GM12874 (cell line): ENCODE measurements at regions not wholly inside any gene's neighbourhood (a gene's known extent, or its start where the extent isn't known, plus 50 kb on each side); places are given as distances from the start of the nearest gene placed in this dataset.

Source experiments
- CTCF ChIP-seq: IDR thresholded peaks from 2 replicates; pipeline ENCODE4 v1.5.1; 2011; ENCODE audit warnings: low read depth, mild to moderate bottlenecking, control low read depth, low read length, moderate library complexity; ENCODE audit not compliant: insufficient read depth

GRCh38 chr3:24670871-24671270 is 176.2 kb upstream of the THRB start:
- no peak for TF ChIP-seq CTCF

GRCh38 chr3:24673596-24673995 is 178.9 kb upstream of the THRB start:
- TF ChIP-seq CTCF = no peak

- no peak for TF ChIP-seq CTCF
These were observed 179.6 kb upstream of the THRB start for GRCh38 chr3:24674261-24674660.

- no peak for TF ChIP-seq CTCF
These were observed 183.4 kb upstream of the THRB start for GRCh38 chr3:24678021-24678420.

GRCh38 chr3:24678421-24678865 is 183.8 kb upstream of the THRB start:
- no peak for TF ChIP-seq CTCF

- no peak for TF ChIP-seq CTCF
These were observed 184.8 kb upstream of the THRB start for GRCh38 chr3:24679429-24679828.

- TF ChIP-seq CTCF = peak; percentile 88
These were observed 185.7 kb upstream of the THRB start for GRCh38 chr3:24680214-24680967.
